ENCODE measurements at regions not wholly inside any gene's neighbourhood (a gene's known extent, or its start where the extent isn't known, plus 50 kb on each side); places are given as distances from the start of the nearest gene placed in this dataset.

- peak; percentile 29; the same call in 1 of the 2 replicates for ATAC-seq (ENCODE audit: low read depth)
- no peaks in the 10 kb centered on the region for H3K79me1 ChIP-seq (ENCODE audit: low read depth in 1 of 2, low read length in 2 of 2)
- H3K9ac ChIP-seq (ENCODE audit: low read depth, low read length) = no peak overlapping the region
- H4K8ac ChIP-seq (ENCODE audit: low read depth in 2 of 2, low read length in 2 of 2) = peak overlapping the region in 1 of 2 experiments; percentile 40; a peak in 1 of 4 replicates
- peak; percentile 61 for DNase-seq
- no peak overlapping the region for H3K4me3 ChIP-seq (ENCODE audit: insufficient read depth, low read depth, low read length)
- no peak overlapping the region for H4K91ac ChIP-seq (ENCODE audit: insufficient read depth, low read depth, low read length)
- H3K27me3 ChIP-seq (ENCODE audit: control insufficient read depth, insufficient read depth, low read length) = no peaks in the 10 kb centered on the region; the same call in 1 of the 2 replicates
- H2BK20ac ChIP-seq (ENCODE audit: low read depth, low read length) = 0 out of 2 replicates have a peak overlapping the region, but pooled peaks have one; percentile 51
- no peak overlapping the region for H2AK9ac ChIP-seq (replicated peaks; ENCODE audit: low read depth, low read length, poor library complexity)
- BruUV-seq (replicated peaks) = no TSS peak
- no peak overlapping the region for H2BK120ac ChIP-seq (ENCODE audit: low read depth, low read length)
- peak overlapping the region; percentile 57 for H3K4ac ChIP-seq (ENCODE audit: low read depth, low read length)
- H2BK5ac ChIP-seq (ENCODE audit: low read depth, low read length, poor library complexity, severe bottlenecking) = no peak overlapping the region
- H3K23ac ChIP-seq (ENCODE audit: low read depth, low read length) = no peak overlapping the region
- H4K5ac ChIP-seq (ENCODE audit: low read depth, low read length) = no peak overlapping the region
- 57% methylated on average over 1 of the region's 3 CpGs; no CpG with 5 or more reads in 1 of the 2 experiments for WGBS, 2 experiments (ENCODE audit: extremely low coverage in 2 of 2, insufficient read length in 1 of 2)
- intact Hi-C loops (cut with micrococcal nuclease) = no loop called here
- peak overlapping the region; percentile 74 for H2AFZ ChIP-seq (replicated peaks; ENCODE audit: low read length, poor library complexity)
- H2AK5ac ChIP-seq (ENCODE audit: low read depth, low read length) = no peak overlapping the region
- TF ChIP-seq SMC3 (IDR thresholded peaks at IDR 0.05; ENCODE audit: low read depth, low read length) = no peak
- peak; percentile 85 for TF ChIP-seq MAFK (IDR thresholded peaks at IDR 0.05; ENCODE audit: low read depth, low read length)
- 0 out of 2 replicates have a peak overlapping the region, but pooled peaks have one; percentile 16 for H3K14ac ChIP-seq (replicated peaks; ENCODE audit: low read depth, low read length)
- peaks cover 6% of the 10 kb centered on the region for H3K9me3 ChIP-seq (ENCODE audit: control insufficient read depth, insufficient read depth, low read length)
- H2BK15ac ChIP-seq (ENCODE audit: low read depth, low read length) = no peak overlapping the region
- H3K56ac ChIP-seq (ENCODE audit: extremely low read depth, insufficient read depth, low read length) = no peak overlapping the region
- no peaks in the 10 kb centered on the region for H3K4me1 ChIP-seq (ENCODE audit: control insufficient read depth, insufficient read depth, low read length)
- ChIA-PET POLR2A (ENCODE audit: unreplicated experiment) (interaction anchor here (0.7 kb wide), 1 partner anchor 148 kb away, joined by 3 read pairs; no protein-coding TSS in a partner anchor), CTCF (no interaction called here)
- H3K18ac ChIP-seq (ENCODE audit: low read depth, low read length) = no peak overlapping the region
- H3K4me2 ChIP-seq (ENCODE audit: low read depth, low read length) = no peak overlapping the region
- no peaks in the 10 kb centered on the region for H4K20me1 ChIP-seq (ENCODE audit: insufficient read depth, low read length)
- peaks cover 11% of the 10 kb centered on the region for H3K9me1 ChIP-seq (ENCODE audit: insufficient read depth, low read length)
- in situ Hi-C loops (cut with MboI; ENCODE audit: low sequenced_read_pairs) = no loop called here
- no peaks in the 10 kb centered on the region for H3K36me3 ChIP-seq (ENCODE audit: control insufficient read depth, insufficient read depth, low read length)
- dilution Hi-C loops (cut with HindIII; ENCODE audit: low sequenced_read_pairs, unreplicated experiment) = loop anchor here (5.0 kb wide), 1 partner anchor 37 kb away; no protein-coding TSS in a partner anchor
- H3K27ac ChIP-seq (ENCODE audit: insufficient read depth, low read length) = no peak overlapping the region
Measured at GRCh38 chr7:54960517-54960916, 58.3 kb upstream of the EGFR start.

All from IMR-90 (cell line).